HG02943 (cell line): ENCODE measurements at regions not wholly inside any gene's neighbourhood (a gene's known extent, or its start where the extent isn't known, plus 50 kb on each side); places are given as distances from the start of the nearest gene placed in this dataset.

Experiments
- ATAC-seq: cut with Tn5 transposase; IDR thresholded peaks from one replicate; pipeline ENCODE4 v1.9.1; 2021; ENCODE audit warnings: mild to moderate bottlenecking, low read depth, moderate library complexity; ENCODE audit not compliant: unreplicated experiment

DNA sequence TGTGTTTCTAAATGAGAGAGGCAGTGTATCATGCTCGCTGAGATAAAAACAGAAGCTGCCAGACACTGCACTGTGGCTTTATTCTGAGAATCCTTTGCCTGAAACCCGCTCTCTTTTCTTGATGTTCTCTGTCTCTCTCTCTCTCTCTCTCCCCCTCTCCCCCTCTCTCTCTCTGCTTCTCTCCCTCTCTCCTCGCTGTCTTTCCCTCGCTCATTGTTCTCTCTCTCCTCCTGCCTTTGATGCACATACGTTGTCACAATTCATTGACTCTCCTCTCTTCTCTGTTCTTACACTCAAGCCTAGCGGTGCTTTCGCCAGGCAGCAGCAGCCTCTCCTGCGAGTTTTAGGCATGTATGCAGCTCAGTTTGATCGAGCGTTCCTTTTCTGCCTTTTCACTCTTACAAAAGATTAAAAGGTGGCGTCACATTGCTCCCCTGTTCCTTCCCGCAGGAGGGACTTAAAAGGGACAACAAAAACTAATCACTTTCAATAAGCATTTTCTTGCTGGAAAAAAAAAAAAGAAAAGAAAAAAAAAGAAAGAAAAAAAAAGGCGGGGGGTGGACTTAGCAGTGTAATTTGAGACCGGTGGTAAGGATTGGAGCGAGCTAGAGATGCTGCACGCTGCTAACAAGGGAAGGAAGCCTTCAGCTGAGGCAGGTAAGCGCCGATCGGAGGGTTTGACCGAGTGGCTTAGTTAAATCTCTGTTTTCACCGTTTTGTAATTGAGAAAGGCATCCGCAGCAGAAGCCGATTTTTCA, 717.9 kb upstream of the WWC1 start:
- ATAC-seq, result no peak

- no peak for ATAC-seq
Measured at GRCh38 chr5:167574464-167574863, 717.0 kb upstream of the WWC1 start.

GRCh38 chr5:167575330-167575729, 716.1 kb upstream of the WWC1 start:
- no peak for ATAC-seq

- ATAC-seq, result no peak
Measured at GRCh38 chr5:167576126-167576525, 715.3 kb upstream of the WWC1 start.

GRCh38 chr5:167576897-167577296, 714.5 kb upstream of the WWC1 start:
- no peak for ATAC-seq

DNA sequence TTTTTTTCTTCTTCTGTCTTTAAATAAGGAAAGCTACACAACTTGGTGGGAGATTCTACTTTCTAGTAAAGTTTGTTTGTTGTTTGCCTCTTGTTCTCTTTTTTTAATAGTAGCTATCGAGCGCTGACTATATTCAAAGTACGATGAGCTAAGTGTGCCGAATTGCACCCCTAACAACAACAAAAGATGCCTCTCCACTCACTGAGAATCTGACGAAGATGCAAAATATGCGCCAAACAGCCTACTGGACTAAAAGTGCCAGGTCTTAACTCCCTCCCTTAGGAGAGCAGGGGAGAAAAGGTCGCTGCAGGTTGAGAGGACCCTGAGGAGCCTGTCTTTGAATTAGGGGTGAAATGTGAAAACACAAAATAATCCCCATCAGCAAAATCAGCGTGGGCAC, 713.8 kb upstream of the WWC1 start:
- no peak for ATAC-seq

DNA sequence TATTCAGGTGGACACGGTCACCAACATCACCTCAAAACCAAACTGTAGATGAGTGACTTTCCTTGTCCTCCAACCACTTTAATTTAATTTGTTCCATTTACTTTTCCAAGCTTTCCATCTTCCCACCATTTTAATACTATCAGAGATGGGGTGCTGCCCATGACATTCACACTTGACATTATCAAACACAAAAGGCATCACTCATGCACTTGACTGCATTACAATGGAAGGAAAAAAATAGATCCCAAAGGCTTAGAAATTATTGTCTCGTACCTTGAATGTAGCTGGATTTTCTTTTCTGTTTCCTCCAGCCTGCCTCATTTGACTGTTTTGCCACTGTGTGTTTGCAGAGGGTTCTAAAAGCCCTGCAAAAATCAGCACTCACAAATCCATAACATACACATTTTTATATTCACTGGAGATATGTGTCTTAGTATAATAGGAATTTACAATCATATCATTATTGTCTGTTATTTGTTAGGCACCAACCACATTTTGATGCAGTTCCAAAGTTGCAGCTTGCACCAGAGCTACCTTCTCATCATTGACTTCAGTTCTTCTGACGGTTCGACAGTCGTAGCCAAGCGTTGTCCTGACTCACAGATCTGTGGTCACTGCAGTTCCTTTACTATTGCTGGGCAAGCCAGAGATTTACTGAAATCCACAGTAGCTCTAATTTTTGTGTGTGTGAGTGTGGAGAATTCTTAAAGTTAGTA, 712.3 kb upstream of the WWC1 start:
- ATAC-seq, result no peak

- ATAC-seq, result no peak
Measured at GRCh38 chr5:167579693-167580055, 711.8 kb upstream of the WWC1 start.

DNA sequence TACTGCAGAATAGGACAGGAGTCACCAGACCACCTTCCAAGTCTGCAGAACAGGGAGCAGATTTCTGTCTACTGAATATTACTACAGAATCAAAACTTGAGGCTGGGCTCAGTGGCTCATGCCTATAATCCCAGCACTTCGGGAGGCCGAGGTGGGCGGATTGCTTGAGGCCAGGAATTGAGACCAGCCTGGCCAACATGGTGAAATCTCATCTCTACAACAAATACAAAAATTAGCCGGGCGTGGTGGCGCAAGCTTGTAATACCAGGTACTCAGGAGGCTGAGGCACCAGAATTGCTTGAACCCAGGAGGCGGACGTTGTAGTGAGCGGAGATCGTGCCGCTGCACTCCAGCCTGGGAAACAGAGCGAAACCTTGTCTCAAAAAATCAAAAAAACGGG, 710.8 kb upstream of the WWC1 start:
- ATAC-seq, result no peak

GRCh38 chr5:167582283-167582682, 709.2 kb upstream of the WWC1 start:
- ATAC-seq, result no peak

DNA sequence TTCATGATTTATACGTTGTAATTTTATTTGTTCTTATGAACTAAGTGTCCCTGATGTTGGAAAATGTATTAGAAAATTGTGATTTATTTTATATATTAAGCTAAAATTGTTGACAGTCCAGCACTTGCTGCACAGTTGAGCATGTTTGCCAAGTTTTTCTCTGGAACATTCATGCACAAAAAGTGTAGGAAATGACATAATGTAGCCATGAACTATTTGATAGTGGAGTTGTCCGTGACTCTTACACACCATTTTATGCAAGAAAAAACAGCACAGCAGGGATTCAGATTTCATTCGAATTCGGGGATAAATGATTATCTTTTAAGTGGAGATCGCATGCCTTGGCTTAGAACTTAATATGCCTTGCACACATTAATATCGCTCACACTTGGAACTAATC, 708.6 kb upstream of the WWC1 start:
- no peak for ATAC-seq

DNA sequence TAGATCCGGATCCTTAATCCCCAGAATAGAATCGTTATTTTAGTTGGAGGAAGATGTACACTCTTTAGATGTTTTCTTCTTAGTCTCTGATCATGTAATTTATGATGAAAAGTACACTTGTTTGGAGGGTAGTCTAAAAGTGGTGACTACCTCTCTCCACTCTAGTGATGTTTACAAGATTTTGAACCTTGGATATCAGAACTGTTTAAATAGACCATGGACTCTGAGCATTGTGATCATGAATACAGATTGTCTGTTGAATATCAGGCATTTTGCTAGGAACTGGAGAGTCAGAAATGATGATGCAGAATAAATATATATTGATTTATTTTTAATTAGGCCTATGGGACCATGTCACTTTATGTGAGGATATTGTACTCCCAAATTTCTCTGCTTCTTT, 706.3 kb upstream of the WWC1 start:
- no peak for ATAC-seq

DNA sequence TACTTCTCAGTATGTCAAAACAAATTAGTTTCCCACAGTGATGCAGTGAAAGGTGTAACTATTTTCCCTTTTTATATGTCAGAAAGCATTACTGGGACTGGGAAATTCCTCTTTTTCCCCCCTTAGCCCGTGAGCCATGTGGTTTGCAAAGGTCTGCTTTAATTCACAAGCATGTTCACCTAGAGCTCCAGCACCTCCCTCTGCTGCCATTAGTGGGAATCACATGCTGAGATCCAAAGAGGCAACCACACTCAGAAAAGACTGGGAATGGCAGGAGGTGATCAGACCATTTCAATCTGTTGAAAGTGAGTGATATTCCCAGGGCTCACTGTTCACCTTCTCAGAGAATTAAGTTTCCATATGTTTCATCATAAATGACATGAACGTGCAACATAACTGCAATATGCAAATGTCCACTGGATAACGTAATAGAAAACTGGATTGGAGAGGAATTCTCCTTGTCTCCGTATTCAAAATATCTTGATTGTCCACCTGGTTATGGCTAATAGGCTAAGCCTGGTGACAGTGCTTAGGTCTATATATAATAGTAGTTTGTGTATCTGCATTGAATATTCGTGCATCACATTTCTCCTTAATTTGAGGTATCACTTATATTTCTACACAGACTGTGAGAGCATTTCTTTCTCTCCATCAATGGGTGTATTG, 703.5 kb upstream of the WWC1 start:
- ATAC-seq, result no peak

DNA sequence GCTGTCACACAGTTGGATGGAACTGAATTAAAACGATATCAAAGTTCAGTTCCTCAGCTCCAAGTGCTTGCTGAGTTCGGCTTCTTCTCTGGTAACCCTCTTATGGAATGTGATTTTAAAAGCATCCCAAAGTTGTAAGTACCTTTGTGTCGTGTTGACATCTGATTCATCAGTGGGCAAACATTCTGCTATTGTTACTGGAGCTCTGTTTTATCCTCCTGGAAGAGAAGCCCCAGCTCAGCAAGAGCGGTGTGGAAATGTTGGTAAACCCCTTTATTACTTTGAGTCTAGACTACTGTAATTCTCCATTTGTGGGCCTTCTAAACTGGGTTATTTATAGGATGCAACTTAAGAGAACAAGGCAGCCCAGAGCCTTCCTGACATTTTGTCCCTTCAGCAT, 699.3 kb upstream of the WWC1 start:
- ATAC-seq, result no peak

DNA sequence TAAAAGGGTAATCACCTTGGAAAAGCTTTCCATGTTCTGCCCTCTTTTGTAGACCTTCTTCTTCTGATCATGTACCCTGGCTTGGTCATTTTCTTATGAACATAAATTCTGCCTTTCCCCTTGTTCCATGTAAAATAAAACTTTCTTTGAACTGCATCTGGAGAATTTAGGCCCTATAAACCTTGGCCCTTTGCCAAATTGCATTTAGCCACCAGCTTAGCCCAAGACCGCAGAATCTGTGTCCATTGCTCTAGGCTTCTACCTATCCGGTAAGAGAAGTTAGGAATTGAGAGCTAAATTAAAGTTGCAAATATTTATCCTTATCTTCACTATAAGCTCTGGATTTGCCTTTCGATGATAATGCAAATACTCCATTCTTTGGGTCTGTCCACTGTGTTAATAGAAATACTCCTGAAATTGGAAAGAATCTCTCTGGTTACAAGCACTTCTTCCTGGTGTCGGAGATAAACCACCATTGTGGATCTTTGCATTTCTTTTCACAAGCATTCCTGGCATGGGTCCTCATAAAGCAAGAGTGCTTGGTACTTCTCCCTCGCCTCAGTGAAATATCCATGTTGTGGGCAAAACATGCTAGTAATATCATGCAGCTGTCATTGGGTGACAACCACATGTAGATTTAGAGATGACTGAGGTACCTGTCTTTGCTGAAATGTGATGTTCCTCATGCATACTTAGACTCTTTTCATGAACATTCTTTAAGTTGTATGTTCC, 698.0 kb upstream of the WWC1 start:
- ATAC-seq, result no peak

- ATAC-seq, result no peak
Measured at GRCh38 chr5:167594061-167594435, 697.4 kb upstream of the WWC1 start.

- ATAC-seq, result no peak
Measured at GRCh38 chr5:167594750-167595149, 696.7 kb upstream of the WWC1 start.

GRCh38 chr5:167595196-167595595, 696.2 kb upstream of the WWC1 start:
- no peak for ATAC-seq

DNA sequence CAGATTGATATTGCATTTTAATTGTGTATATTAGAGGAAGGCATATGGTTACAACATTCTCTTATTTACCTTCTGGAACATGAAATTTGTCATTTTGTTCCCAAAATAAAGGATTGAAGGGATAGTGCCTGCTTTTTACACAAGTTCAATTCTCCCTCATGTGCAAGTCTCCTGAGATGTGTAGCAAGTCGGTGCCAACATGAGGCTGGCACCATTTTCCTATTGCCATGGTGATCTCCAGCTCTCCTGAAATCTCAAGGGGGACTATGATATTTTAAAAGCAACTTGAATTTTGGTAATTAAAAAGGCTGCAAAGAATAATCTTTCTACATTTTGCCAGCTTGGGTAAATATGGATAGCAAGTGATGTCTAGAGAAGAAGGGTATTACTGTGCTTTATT, 693.3 kb upstream of the WWC1 start:
- ATAC-seq, result no peak

DNA sequence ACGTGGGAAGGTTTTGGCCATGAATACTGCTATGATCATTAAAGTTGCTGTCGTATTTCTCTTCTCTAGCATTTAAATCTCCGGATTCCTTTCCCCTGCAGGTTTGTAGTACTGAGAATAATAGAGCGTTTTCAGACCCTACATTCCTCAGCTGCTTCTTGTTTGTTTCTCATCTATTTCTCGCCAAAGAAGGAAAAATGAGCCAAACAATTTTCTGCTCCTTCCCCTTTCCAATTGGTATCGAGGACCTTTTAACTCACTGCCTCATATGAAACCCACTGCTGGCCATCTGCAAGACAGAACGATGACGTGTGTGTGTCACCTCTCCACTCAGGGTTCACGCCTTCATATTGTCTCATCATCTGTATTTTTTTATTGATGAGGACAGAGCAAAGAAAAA, 689.4 kb upstream of the WWC1 start:
- no peak for ATAC-seq

GRCh38 chr5:167603135-167603534, 688.3 kb upstream of the WWC1 start:
- no peak for ATAC-seq
